Hematopoietic multipotent progenitor cell treated with erythropoietin and hydrocortisone succinate and interleukin-3 and kit ligand, for 15 days (in vitro differentiated cells): ENCODE measurements at regions not wholly inside any gene's neighbourhood (a gene's known extent, or its start where the extent isn't known, plus 50 kb on each side); places are given as distances from the start of the nearest gene placed in this dataset.

Experiments
- DNase-seq: peaks from one replicate; pipeline ENCODE4 v3.0.0-alpha.2; 2015; ENCODE audit warnings: low spot score

DNA sequence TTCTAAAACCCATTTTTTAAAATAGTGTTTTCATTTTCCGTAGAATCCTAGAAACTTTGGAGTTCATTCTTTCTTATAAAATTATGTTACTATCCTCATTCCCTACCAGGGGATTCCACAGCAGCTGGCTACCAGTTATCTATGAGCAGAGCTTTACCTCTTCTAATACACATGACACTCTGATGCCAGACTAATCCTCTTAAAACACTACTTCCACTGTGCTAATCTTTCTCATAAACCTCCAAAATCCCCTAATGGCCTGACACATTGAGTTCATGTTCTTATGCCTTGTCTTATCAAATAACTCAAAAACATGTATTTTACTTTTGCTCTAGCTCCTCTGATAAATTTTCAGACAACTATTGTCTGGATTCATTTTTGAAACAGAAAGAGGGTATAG, 633.6 kb upstream of the FTMT start:
- no peak for DNase-seq

- DNase-seq, result no peak
Observed at GRCh38 chr5:121221483-121221882, 630.2 kb upstream of the FTMT start.

DNA sequence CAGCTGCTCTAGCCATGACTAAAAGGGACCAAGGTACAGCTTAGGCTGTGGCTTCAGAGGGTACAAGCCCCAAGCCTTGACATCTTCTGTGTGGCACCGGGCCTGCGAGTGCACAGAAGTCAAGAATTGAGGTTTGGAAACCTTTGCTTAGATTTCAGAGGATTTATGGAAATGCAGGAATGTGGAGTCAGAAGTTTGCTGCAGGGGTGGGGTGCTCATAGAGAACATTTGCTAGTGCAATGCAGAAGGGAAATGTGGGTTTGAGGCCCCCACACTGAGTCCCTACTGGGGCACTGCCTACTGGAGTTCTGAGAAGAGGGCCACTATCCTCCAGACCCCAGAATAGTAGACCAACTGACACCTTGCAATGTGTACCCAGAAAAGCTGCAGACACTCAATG, 624.9 kb upstream of the FTMT start:
- DNase-seq, result no peak

DNA sequence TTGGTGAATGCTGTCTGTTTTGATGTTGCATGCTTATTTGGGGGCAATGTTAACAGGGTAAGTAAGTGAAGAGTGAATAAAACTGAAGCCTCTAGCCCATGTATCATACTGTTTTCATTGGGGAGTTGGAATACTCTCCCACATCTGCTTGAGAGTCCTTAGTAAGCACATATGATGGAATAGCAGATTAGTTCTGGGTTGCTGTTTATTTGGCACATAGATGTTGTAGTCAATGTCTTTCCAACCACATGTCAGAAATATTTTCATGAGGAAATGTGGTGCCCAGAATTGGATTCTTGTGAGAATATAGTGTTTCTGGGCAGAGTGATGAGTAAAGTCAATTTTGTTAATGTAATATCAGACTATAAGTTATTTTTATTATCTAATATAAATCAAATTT, 611.7 kb upstream of the FTMT start:
- DNase-seq, result no peak

- DNase-seq, result no peak
Observed at GRCh38 chr5:121246971-121247370, 604.7 kb upstream of the FTMT start.

GRCh38 chr5:121251954-121252353, 599.7 kb upstream of the FTMT start:
- DNase-seq, result no peak

DNA sequence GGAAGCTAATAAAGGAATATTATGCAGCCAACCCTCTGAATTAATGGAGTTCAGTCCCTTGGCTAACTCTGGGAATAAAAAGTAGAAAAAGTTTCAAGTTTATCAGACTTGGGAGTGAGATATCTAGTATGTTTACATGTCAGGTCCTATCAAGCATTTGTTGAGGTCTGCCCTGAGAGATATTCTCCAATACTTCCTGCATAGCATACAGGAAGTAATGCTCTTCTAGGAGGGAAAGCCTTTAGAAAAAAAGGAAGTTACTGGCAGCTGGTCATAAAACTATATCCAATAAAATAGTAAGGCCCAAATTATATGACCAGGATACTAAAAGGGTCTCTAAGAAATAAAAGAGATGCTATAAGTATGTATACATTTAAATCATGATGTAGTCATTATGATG, 594.1 kb upstream of the FTMT start:
- DNase-seq, result no peak

GRCh38 chr5:121263456-121263855, 588.2 kb upstream of the FTMT start:
- no peak for DNase-seq

DNA sequence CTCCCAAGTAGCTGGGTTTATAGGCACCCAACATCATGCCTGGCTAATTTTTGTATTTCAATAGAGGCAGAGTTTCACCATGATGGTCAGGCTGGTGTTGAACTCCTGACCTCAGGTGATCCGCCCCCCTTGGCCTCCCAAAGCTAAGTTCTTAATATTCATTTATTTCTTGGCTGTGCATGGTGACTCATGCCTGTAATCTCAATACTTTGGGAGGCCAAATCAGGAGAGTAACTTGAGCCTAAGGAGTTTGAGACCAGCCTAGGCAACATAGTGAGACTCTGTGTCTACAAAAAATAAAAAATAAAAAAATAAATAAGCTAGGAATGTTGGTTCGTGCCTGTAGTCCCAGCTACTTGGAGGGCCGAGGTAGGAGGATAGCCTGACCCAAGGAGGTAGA, 587.1 kb upstream of the FTMT start:
- DNase-seq, result no peak

DNA sequence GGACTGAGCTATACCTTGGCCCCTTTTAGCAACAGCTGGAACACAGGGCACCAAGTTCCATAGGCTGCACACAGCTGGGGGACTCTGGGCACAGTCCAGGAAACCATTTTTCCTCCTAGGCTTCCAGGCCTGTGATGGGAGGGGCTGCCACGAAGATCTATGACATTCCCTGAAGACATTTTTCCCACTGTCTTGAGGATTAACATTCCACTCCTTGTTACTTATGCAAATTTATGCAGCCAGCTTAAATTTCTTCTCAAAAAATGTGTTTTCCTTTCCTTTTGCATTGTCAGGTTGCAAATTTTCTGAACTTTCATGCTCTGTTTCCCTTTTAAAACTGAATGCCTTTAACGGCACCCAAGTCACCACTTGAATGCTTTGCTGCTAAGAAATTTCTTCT, 580.1 kb upstream of the FTMT start:
- DNase-seq, result no peak

- DNase-seq, result no peak
Observed at GRCh38 chr5:121273833-121274433, 577.7 kb upstream of the FTMT start.

- DNase-seq, result no peak
Observed at GRCh38 chr5:121279801-121280200, 571.9 kb upstream of the FTMT start.

- DNase-seq, result no peak
Observed at GRCh38 chr5:121285801-121286521, 565.7 kb upstream of the FTMT start.

DNA sequence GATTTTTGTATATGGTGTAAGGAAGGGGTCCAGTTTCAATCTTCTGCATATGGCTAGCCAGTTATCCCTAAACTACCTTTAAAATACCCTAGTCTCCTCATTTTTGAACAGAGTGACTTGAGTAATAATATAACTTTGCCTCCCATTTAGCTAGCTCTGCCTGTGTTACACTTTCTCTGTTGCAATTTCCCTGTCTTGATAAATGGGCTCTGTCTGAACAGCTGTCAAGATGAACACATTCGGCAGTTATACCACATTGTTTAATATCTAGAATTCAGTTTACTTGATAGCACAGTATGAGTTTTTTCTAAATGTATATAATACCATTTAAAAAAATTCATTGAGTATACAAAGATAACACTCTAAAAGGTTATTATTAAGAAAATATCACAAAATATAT, 562.9 kb upstream of the FTMT start:
- DNase-seq, result no peak

DNA sequence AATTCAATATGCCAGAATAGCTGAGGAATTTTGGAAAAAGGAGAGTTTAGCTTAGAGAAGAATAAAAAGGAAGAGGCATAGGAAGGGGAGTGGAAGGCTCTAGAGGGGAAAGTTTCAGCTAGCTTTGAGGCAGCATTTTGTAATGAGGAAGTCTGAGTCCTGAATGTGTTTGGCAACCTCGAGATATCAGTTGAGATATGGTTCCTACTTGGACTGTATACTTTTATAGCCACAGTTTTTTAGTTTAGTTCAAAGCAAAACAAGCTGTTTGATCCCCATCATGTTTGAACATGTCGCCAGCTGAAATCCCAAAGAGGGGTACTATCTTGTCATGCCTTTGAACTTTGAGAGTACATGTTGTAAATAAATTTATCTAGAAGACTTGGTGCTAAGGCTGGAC, 559.0 kb upstream of the FTMT start:
- DNase-seq, result no peak

- no peak for DNase-seq
Observed at GRCh38 chr5:121296356-121296755, 555.3 kb upstream of the FTMT start.

DNA sequence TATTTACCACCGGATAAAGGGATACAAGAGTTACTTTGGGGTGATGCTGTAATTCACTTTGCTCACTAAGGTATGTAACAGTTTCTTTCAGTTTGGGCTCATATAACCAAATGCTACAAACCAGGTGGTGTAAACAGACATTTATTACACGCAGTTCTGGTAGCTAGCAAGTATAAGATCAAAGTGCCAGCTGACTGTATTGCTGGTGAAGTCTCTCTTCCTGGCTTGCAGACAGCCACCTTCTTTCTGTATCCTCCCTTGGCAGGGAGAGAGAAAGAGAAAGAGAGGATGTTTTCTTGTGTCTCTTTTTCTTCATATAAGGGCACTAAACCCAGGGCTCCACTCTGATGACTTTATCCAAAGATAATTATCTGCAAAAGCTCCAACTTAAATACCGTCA, 552.5 kb upstream of the FTMT start:
- no peak for DNase-seq

- DNase-seq, result no peak
Observed at GRCh38 chr5:121304838-121305237, 546.8 kb upstream of the FTMT start.

DNA sequence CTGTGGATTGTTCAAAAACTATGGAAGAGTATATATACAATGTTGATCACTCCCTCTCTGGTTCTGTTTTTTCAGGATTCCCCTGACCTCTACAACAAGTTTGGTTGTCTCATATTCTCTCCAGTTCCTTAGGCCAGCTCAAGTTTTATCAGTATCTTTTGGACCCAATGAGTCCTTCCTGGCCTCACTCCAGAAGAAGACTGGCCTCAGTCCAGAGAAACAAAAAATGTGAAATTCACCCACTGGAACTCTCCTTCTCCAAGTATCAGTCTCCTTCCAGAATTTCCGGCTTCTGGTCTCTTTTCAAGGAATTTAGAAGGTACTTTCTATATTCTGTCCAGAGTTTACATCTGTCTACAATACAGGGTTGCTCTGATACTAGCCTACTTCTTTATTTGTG, 537.8 kb upstream of the FTMT start:
- DNase-seq, result no peak

GRCh38 chr5:121315786-121316185, 535.9 kb upstream of the FTMT start:
- no peak for DNase-seq

DNA sequence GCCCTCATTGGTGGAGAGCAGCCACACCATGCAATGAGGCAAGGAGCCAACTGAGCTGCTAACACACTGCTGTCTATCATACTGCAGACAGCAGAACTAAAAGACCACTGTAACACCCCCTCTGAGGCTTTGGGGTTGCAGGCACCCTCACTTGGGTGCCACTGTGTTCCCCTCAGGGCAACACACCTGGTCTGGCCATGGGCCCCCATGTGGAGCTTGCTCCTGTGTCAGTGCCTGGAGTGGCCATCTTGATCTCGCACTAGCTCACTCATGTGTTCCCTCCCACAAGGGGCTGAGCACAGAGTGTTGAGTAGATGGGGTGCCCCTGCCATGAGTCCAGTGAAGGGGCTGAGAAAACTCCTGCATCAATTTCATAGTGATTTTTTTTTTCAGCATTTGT, 532.4 kb upstream of the FTMT start:
- no peak for DNase-seq

DNA sequence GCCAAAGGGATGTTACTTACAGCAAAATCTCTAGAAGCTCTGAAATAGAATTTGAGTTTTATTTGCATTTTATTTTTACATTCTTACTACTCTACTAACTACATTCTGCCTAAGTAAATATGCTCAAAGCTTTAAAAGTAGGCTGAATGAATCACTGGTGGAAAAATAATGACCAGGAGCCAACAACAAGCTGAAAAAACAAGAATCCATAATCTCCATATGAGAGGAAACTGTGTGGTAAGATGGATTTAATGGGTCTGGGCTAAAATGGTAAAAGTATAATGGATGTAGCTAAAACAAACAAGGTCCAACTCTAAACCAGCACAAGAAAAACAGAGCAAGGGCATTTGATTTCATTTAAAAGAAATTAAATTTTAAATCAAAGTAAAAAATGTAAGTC, 525.8 kb upstream of the FTMT start:
- no peak for DNase-seq

GRCh38 chr5:121350181-121350930, 501.3 kb upstream of the FTMT start:
- DNase-seq, result no peak

DNA sequence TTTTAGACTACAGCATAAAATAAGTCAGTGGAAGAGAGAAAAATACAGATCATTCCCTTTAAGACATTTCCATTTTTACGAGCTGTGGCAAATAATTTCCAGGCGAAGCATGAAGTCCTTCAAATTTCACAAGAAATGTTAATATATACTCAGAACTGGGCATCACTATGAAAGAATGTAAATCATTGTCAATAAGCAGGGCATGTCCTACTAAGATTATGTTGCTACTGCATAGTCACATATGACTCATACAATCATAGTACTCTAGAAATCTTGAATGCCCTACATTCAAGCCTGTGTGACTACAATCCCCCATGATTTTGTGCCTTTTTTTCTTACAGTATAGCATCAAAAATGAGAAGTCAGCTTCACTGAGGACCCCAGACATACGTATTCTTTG, 485.2 kb upstream of the FTMT start:
- no peak for DNase-seq
